OCI-LY1 (cell line): ENCODE measurements at regions not wholly inside any gene's neighbourhood (a gene's known extent, or its start where the extent isn't known, plus 50 kb on each side); places are given as distances from the start of the nearest gene placed in this dataset.

Experiments
- H2AFZ ChIP-seq: fragments of 200-600 bp; sonication (generic), shearing (Covaris generic); 2 replicates; pipeline ENCODE4 v1.6.0; 2014; ENCODE audit warnings: antibody characterized with exemption, mild to moderate bottlenecking, low read length
- H3F3A ChIP-seq: fragments of 200-600 bp; sonication (generic), shearing (Covaris generic); 2 replicates; pipeline ENCODE4 v1.6.0; 2014; ENCODE audit warnings: mild to moderate bottlenecking, antibody characterized with exemption, low read length, moderate library complexity; ENCODE audit not compliant: insufficient read depth
- H3K27ac ChIP-seq: fragments of 200-600 bp; sonication (generic); 2 replicates; pipeline ENCODE4 v1.5.1; 2014; ENCODE audit warnings: low read length, mixed run types, mild to moderate bottlenecking, low read depth; ENCODE audit not compliant: poor library complexity, severe bottlenecking
- H3K27me3 ChIP-seq: fragments of 200-600 bp; sonication (generic); 2 replicates; pipeline ENCODE4 v1.6.0; 2014; ENCODE audit warnings: antibody characterized with exemption, mild to moderate bottlenecking, low read length, moderate library complexity; ENCODE audit not compliant: insufficient read depth
- H3K36me3 ChIP-seq: fragments of 200-600 bp; sonication (generic); 2 replicates; pipeline ENCODE4 v1.6.1; 2014; ENCODE audit warnings: mild to moderate bottlenecking, antibody characterized with exemption, low read length, moderate library complexity, mixed read lengths; ENCODE audit not compliant: insufficient read depth
- H3K4me1 ChIP-seq: fragments of 200-600 bp; sonication (generic); 2 replicates; pipeline ENCODE4 v1.5.1; 2014; ENCODE audit warnings: mild to moderate bottlenecking, low read length, moderate library complexity; ENCODE audit not compliant: insufficient read depth, severe bottlenecking
- H3K4me2 ChIP-seq: fragments of 200-600 bp; sonication (generic), shearing (Covaris generic); 2 replicates; pipeline ENCODE4 v1.6.1; 2014; ENCODE audit warnings: low read length
- H3K4me3 ChIP-seq: fragments of 200-600 bp; sonication (generic); 2 replicates; pipeline ENCODE4 v1.5.1; 2014; ENCODE audit warnings: low read length, low read depth, mild to moderate bottlenecking, mixed read lengths; ENCODE audit not compliant: poor library complexity, severe bottlenecking
- H3K79me2 ChIP-seq: fragments of 200-600 bp; shearing (Covaris generic); 2 replicates; pipeline ENCODE4 v1.6.1; 2016; ENCODE audit warnings: mixed run types, low read length, mixed read lengths; ENCODE audit not compliant: insufficient read depth
- H3K9ac ChIP-seq: fragments of 200-600 bp; sonication (generic), shearing (Covaris generic); 2 replicates; pipeline ENCODE4 v1.6.1; 2014; ENCODE audit warnings: mild to moderate bottlenecking, low read length, mixed read lengths
- H3K9me2 ChIP-seq: fragments of 200-600 bp; sonication (generic), shearing (Covaris generic); 2 replicates; pipeline ENCODE4 v1.6.1; 2014; ENCODE audit warnings: low read depth, mild to moderate bottlenecking, low read length, mixed read lengths
- H3K9me3 ChIP-seq: fragments of 200-600 bp; shearing (Covaris generic); 2 replicates; pipeline ENCODE4 v1.6.1; 2014; ENCODE audit warnings: low read length, mixed read lengths
- H4K20me1 ChIP-seq: fragments of 200-600 bp; sonication (generic), shearing (Covaris generic); 2 replicates; pipeline ENCODE4 v1.6.0; 2016; ENCODE audit warnings: mild to moderate bottlenecking, low read length; ENCODE audit not compliant: insufficient read depth
- EZH2 ChIP-seq: fragments of 200-600 bp; sonication (generic), shearing (Covaris generic); IDR thresholded peaks from 2 replicates; pipeline ENCODE4 v1.8.0; 2017; ENCODE audit warnings: borderline replicate concordance, mixed run types, mild to moderate bottlenecking, antibody characterized with exemption, low read length, moderate library complexity, mixed read lengths
- TF ChIP-seq, protein P1 (sequence below): fragments of 200-600 bp; sonication (generic), shearing (Covaris generic); IDR thresholded peaks from 2 replicates; pipeline ENCODE4 v1.5.1; 2017; ENCODE audit warnings: mild to moderate bottlenecking, antibody characterized with exemption, low read length, moderate library complexity, mixed read lengths

DNA sequence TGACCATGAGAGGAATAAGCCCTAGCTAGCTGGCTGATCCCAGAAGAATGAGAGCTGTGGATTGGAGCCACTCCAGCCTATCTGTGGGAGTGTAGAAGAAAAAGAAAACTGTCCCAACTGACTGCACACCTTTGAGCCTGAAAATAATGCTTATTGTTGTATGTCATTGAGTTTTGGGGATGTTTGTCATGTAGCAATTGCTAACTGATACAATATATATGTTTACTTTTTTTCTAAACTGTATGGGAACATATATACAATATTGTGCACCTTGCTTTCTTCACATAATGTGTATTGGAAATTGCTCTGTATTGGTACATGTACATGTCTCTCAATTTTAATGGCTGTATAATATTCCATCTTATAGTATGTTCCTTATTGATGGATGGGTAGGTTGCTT is 124.0 kb upstream of the NLRP1 start:
- H3K9me3 ChIP-seq, result no peaks in the 10 kb centered on the region
- no peak overlapping the region for H3K4me3 ChIP-seq
- no peak overlapping the region for H3K9ac ChIP-seq
- no peak overlapping the region for H3K27ac ChIP-seq
- no peaks in the 10 kb centered on the region for H3K27me3 ChIP-seq
- TF ChIP-seq EZH2, result no peak
- TF ChIP-seq, protein P1, sequence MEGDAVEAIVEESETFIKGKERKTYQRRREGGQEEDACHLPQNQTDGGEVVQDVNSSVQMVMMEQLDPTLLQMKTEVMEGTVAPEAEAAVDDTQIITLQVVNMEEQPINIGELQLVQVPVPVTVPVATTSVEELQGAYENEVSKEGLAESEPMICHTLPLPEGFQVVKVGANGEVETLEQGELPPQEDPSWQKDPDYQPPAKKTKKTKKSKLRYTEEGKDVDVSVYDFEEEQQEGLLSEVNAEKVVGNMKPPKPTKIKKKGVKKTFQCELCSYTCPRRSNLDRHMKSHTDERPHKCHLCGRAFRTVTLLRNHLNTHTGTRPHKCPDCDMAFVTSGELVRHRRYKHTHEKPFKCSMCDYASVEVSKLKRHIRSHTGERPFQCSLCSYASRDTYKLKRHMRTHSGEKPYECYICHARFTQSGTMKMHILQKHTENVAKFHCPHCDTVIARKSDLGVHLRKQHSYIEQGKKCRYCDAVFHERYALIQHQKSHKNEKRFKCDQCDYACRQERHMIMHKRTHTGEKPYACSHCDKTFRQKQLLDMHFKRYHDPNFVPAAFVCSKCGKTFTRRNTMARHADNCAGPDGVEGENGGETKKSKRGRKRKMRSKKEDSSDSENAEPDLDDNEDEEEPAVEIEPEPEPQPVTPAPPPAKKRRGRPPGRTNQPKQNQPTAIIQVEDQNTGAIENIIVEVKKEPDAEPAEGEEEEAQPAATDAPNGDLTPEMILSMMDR, result no peak
- H3K9me2 ChIP-seq, result no peaks in the 10 kb centered on the region
- H3K79me2 ChIP-seq, result no peaks in the 10 kb centered on the region
- H4K20me1 ChIP-seq, result no peaks in the 10 kb centered on the region
- no peak overlapping the region for H2AFZ ChIP-seq
- H3K4me1 ChIP-seq, result no peaks in the 10 kb centered on the region
- H3K4me2 ChIP-seq, result no peak overlapping the region
- H3K36me3 ChIP-seq, result no peaks in the 10 kb centered on the region
- H3F3A ChIP-seq, result no peaks in the 10 kb centered on the region

DNA sequence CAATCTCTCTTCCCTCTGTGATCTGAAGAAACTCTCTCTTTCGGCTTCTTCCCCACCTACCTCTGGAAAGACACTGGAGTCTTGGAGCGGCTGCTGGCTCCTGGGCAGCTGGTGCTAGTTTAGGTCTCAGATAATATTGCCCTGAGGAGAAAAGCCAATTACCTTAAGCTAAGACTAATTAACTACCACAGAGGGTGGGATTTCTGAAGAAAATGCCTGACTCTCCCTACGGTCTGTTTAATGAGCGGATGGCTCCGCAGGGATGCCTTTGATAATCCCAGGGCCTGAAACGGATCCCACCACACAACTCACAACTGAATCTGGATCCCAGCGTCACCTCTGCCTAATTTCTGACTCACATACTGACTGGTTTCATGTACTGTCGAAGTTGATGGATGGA is 127.0 kb upstream of the NLRP1 start:
- Histone ChIP-seq H2AFZ (no peak overlapping the region), H3K4me1 (no peaks in the 10 kb centered on the region), H3K27ac (no peak overlapping the region), H3K4me2 (no peak overlapping the region), H3K9me3 (no peaks in the 10 kb centered on the region), H4K20me1 (no peaks in the 10 kb centered on the region), H3K4me3 (no peak overlapping the region), H3F3A (no peaks in the 10 kb centered on the region), H3K9me2 (no peaks in the 10 kb centered on the region), H3K36me3 (no peaks in the 10 kb centered on the region), H3K9ac (no peak overlapping the region), H3K27me3 (no peaks in the 10 kb centered on the region), H3K79me2 (no peaks in the 10 kb centered on the region)
- TF ChIP-seq EZH2, result no peak
- TF ChIP-seq, protein P1, result no peak

DNA sequence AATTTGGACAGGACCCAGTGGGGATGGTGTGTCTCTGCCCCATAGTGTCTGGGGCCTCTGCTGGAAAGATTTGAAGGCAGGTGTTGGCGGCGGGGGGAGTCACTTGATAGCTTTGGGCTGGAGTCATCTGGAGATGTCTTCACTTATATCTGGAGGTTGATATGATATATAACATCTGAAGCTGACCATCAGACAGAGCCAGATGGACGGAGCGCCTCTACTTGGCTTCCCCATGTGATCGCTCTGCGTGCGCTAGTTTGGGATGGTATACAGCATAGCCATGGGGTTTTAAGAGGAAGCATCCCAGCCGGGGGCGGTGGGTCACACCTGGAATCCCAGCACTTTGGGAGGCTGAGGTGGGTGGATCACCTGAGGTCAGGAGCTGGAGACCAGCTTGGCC is 130.7 kb upstream of the NLRP1 start:
- Histone ChIP-seq H2AFZ (no peak overlapping the region), H3K4me1 (no peaks in the 10 kb centered on the region), H3K4me2 (no peak overlapping the region), H3K36me3 (no peaks in the 10 kb centered on the region), H3K27me3 (no peaks in the 10 kb centered on the region; the same call in 1 of the 2 replicates), H4K20me1 (no peaks in the 10 kb centered on the region), H3F3A (no peaks in the 10 kb centered on the region), H3K27ac (no peak overlapping the region), H3K9me2 (no peaks in the 10 kb centered on the region), H3K9ac (no peak overlapping the region), H3K9me3 (no peaks in the 10 kb centered on the region), H3K4me3 (no peak overlapping the region), H3K79me2 (no peaks in the 10 kb centered on the region)
- TF ChIP-seq, protein P1, result no peak
- TF ChIP-seq EZH2, result no peak
